Keratinocyte (primary cell): ENCODE measurements at regions not wholly inside any gene's neighbourhood (a gene's known extent, or its start where the extent isn't known, plus 50 kb on each side); places are given as distances from the start of the nearest gene placed in this dataset.

Source experiments
- DNase-seq: peaks from one replicate; pipeline ENCODE4 v3.0.0-alpha.2; 2011; ENCODE audit warnings: low read depth, missing footprints, low spot score
- FAIRE-seq: peaks from 2 replicates; lab custom pipeline; 2011; peaks lifted over from hg19 to GRCh38; lab: Jason Lieb, UNC
- H2AFZ ChIP-seq: 2 replicates; pipeline ENCODE4 v1.6.0; 2012; ENCODE audit warnings: low read length, control low read depth, inconsistent platforms; ENCODE audit not compliant: control insufficient read depth
- H3K27ac ChIP-seq: 2 replicates; pipeline ENCODE4 v1.5.1; 2011; ENCODE audit warnings: low read length; ENCODE audit not compliant: control insufficient read depth, insufficient read depth
- H3K27me3 ChIP-seq: 3 replicates; pipeline ENCODE4 v1.6.0; 2011; ENCODE audit warnings: low read length; ENCODE audit not compliant: control insufficient read depth, insufficient read depth; ENCODE audit errors: extremely low read depth
- H3K36me3 ChIP-seq, 2 experiments: 2 replicates in 1 of 2; 3 replicates in 1 of 2; pipeline ENCODE4 v1.5.1; 2011; ENCODE audit warnings: low read length in 2 of 2, mild to moderate bottlenecking in 1 of 2; ENCODE audit not compliant: control insufficient read depth in 2 of 2, insufficient read depth in 2 of 2; ENCODE audit errors: extremely low read depth in 1 of 2
- H3K4me1 ChIP-seq: 3 replicates; pipeline ENCODE4 v1.5.1; 2011; ENCODE audit warnings: low read length; ENCODE audit not compliant: control insufficient read depth, insufficient read depth; ENCODE audit errors: extremely low read depth
- H3K4me2 ChIP-seq: 3 replicates; pipeline ENCODE4 v1.6.0; 2011; ENCODE audit warnings: low read depth, low read length; ENCODE audit not compliant: control insufficient read depth, insufficient read depth; ENCODE audit errors: extremely low read depth
- H3K4me3 ChIP-seq, 3 experiments: fragments of 200-600 bp in 1 of 3; sonication (generic) in 1 of 3; 2 replicates in 2 of 3; 3 replicates in 1 of 3; pipeline ENCODE4 v1.5.1; 2011 to 2016; ENCODE audit warnings: low read length in 3 of 3, mild to moderate bottlenecking in 3 of 3, control low read depth in 2 of 3, inconsistent platforms in 1 of 3, low read depth in 1 of 3, mixed read lengths in 1 of 3, mixed run types in 1 of 3, moderate library complexity in 1 of 3; ENCODE audit not compliant: control insufficient read depth in 2 of 3, insufficient read depth in 2 of 3; ENCODE audit errors: extremely low read depth in 1 of 3
- H3K79me2 ChIP-seq: 2 replicates; pipeline ENCODE4 v1.6.0; 2012; ENCODE audit warnings: low read length; ENCODE audit not compliant: control insufficient read depth, insufficient read depth
- H3K9ac ChIP-seq: 3 replicates; pipeline ENCODE4 v1.6.0; 2011; ENCODE audit warnings: low read length; ENCODE audit not compliant: control insufficient read depth, insufficient read depth; ENCODE audit errors: extremely low read depth
- H3K9me1 ChIP-seq: 3 replicates; pipeline ENCODE4 v1.6.0; 2011; ENCODE audit warnings: low read length; ENCODE audit not compliant: control insufficient read depth, insufficient read depth; ENCODE audit errors: extremely low read depth
- H3K9me3 ChIP-seq: 2 replicates; pipeline ENCODE4 v1.5.1; 2012; ENCODE audit warnings: low read depth, low read length; ENCODE audit not compliant: control insufficient read depth
- H4K20me1 ChIP-seq: 3 replicates; pipeline ENCODE4 v1.6.0; 2011; ENCODE audit warnings: low read length; ENCODE audit not compliant: control insufficient read depth, insufficient read depth; ENCODE audit errors: extremely low read depth
- EZH2 ChIP-seq: IDR thresholded peaks from one replicate; pipeline ENCODE4 v1.6.1; 2012; ENCODE audit warnings: inconsistent platforms, mild to moderate bottlenecking, low read length, moderate library complexity
- dilution Hi-C: fragments of 300-500 bp; cut with MboI; formaldehyde crosslinking; loops from one replicate; pipeline ENCODE4 v1.7.0; 2020; ENCODE audit warnings: low sequenced_read_pairs; ENCODE audit not compliant: extremely low pct_ligation_motif_present
- TF ChIP-seq, protein P1 (sequence below), 3 experiments: IDR thresholded peaks in 1 of 3; conservative IDR thresholded peaks in 1 of 3; optimal IDR thresholded peaks in 1 of 3; 2 replicates in 2 of 3; 3 replicates in 1 of 3; pipeline versions ENCODE3 to v1.5.1; 2011; ENCODE audit warnings: low read length in 3 of 3, mild to moderate bottlenecking in 3 of 3, moderate library complexity in 2 of 3, control low read depth in 1 of 3, inconsistent platforms in 1 of 3; ENCODE audit not compliant: insufficient read depth in 2 of 3; ENCODE audit errors: extremely low read depth in 1 of 3

DNA sequence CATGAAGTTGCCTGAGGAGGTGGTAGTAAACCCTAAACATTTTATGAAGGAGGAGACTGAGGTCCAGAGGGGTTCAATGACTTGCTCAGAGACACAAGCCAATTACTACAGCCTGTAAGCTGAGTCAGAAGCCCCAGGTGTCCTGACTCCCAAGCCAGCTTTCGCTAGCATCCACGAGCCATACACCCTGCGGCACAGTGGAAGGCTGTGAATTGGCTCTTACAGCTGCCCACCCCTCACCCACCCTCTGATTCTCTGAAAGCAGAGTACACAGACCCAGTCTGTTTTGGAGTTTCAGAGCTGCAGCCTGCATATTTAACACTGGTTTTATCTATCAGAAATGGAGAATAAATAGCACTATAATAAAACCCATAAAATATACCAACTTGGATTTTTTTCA, 253.4 kb downstream of the IGSF11 start:
- H4K20me1 ChIP-seq = no peaks in the 10 kb centered on the region
- H3K36me3 ChIP-seq = no peaks in the 10 kb centered on the region
- H3K4me1 ChIP-seq = no peaks in the 10 kb centered on the region
- H3K4me2 ChIP-seq = no peak overlapping the region
- no peaks in the 10 kb centered on the region for H3K9me3 ChIP-seq
- H3K9ac ChIP-seq = no peak overlapping the region
- H3K27ac ChIP-seq = no peak overlapping the region
- no peak overlapping the region for H3K4me3 ChIP-seq
- H2AFZ ChIP-seq = no peak overlapping the region
- H3K27me3 ChIP-seq = no peaks in the 10 kb centered on the region
- no peak for FAIRE-seq
- TF ChIP-seq EZH2 = no peak
- TF ChIP-seq, protein P1, sequence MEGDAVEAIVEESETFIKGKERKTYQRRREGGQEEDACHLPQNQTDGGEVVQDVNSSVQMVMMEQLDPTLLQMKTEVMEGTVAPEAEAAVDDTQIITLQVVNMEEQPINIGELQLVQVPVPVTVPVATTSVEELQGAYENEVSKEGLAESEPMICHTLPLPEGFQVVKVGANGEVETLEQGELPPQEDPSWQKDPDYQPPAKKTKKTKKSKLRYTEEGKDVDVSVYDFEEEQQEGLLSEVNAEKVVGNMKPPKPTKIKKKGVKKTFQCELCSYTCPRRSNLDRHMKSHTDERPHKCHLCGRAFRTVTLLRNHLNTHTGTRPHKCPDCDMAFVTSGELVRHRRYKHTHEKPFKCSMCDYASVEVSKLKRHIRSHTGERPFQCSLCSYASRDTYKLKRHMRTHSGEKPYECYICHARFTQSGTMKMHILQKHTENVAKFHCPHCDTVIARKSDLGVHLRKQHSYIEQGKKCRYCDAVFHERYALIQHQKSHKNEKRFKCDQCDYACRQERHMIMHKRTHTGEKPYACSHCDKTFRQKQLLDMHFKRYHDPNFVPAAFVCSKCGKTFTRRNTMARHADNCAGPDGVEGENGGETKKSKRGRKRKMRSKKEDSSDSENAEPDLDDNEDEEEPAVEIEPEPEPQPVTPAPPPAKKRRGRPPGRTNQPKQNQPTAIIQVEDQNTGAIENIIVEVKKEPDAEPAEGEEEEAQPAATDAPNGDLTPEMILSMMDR (optimal IDR thresholded peaks at IDR 0.05 in 1 of 3, IDR thresholded peaks at IDR 0.05 in 1 of 3, conservative IDR thresholded peaks at IDR 0.05 in 1 of 3; ENCODE audit: extremely low read depth in 1 of 3, insufficient read depth in 2 of 3, low read length in 3 of 3) = no peak
- no peak for DNase-seq
- H3K79me2 ChIP-seq = no peaks in the 10 kb centered on the region
- H3K9me1 ChIP-seq = no peaks in the 10 kb centered on the region
- dilution Hi-C loops = no loop called here

DNA sequence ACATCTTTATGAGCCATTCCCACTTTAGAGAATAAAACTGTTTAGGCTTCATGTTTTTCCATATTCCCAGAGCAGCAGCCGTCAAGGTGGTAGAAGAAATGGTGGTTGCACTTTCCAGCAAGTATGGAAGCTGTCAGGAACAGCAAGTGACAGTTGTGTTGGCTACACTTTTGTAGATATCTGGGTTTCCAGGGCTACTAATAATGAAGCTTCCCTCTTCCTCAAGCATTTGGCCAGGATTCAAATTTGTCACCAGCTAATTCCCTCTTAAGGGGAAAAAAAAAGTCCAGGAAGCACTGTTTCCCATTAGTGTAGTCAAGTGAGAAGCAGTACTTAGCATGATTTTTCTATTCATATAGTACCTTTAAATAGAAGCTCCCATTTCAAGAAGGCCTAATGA, 252.8 kb downstream of the IGSF11 start:
- Histone ChIP-seq H3K4me3 (no peak overlapping the region), H4K20me1 (no peaks in the 10 kb centered on the region), H3K36me3 (no peaks in the 10 kb centered on the region), H3K9ac (no peak overlapping the region), H3K9me3 (no peaks in the 10 kb centered on the region), H3K79me2 (no peaks in the 10 kb centered on the region), H3K4me2 (no peak overlapping the region), H3K27ac (no peak overlapping the region), H3K4me1 (no peaks in the 10 kb centered on the region), H2AFZ (no peak overlapping the region), H3K27me3 (no peaks in the 10 kb centered on the region), H3K9me1 (no peaks in the 10 kb centered on the region)
- no peak for FAIRE-seq
- no peak for DNase-seq
- dilution Hi-C loops = no loop called here
- TF ChIP-seq, protein P1 (optimal IDR thresholded peaks at IDR 0.05 in 1 of 3, IDR thresholded peaks at IDR 0.05 in 1 of 3, conservative IDR thresholded peaks at IDR 0.05 in 1 of 3; ENCODE audit: extremely low read depth in 1 of 3, insufficient read depth in 2 of 3, low read length in 3 of 3) = no peak
- no peak for TF ChIP-seq EZH2
